ENCODE measurements at regions not wholly inside any gene's neighbourhood (a gene's known extent, or its start where the extent isn't known, plus 50 kb on each side); places are given as distances from the start of the nearest gene placed in this dataset.

DNA sequence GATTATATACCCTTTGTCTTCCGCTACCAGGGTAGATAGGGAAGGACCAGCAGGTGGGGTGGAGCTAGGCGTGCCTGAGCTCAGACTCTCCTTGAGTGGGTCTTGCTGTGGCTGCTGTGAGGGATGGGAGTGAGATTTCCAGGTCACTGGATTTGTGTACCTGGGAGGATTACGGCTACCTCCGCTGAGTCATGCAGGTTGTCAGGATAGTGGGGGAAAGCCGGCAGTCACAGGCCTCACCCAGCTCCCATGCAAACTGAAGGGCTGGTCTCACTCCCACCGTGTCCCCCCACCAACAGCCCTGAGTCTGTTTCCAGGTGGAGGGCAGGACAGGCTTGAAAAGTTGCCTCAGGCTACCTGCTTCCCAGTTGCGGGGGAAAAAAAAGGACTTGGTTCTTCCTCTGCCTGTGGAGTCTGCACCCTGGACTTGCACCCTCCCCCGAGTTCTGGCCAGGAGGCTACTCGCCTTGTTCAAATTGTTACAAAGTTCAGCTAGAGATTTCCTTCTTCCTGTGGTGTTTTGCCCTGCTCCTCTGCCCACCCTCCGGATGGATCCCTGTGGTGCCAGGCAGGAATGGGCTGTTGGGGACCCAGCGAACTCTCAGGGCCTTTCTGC lies 268.3 kb downstream of the VAPA start:
- H3K9me3 ChIP-seq (ENCODE audit: low read depth): no peaks in the 10 kb centered on the region
- H4K20me1 ChIP-seq (ENCODE audit: insufficient read depth, poor library complexity, severe bottlenecking): no peaks in the 10 kb centered on the region
- H3K4me2 ChIP-seq: peak overlapping the region; percentile 43
- peaks cover 8% of the 10 kb centered on the region for H3K4me1 ChIP-seq (ENCODE audit: insufficient read depth)
- peak; percentile 32 for DNase-seq (ENCODE audit: low spot score)
- H3K27ac ChIP-seq: peak overlapping the region; percentile 90
- TF ChIP-seq EZH2phosphoT487 (IDR thresholded peaks at IDR 0.05; ENCODE audit: low read depth, severe bottlenecking, unreplicated experiment): no peak
- no peak for TF ChIP-seq CTCF (IDR thresholded peaks at IDR 0.05; ENCODE audit: poor library complexity)
- TF ChIP-seq EZH2 (IDR thresholded peaks at IDR 0.05; ENCODE audit: borderline replicate concordance): no peak
- WGBS (ENCODE audit: low lambda C conversion rate, missing lambda C conversion rate): 71% methylated on average over 11 of the region's 11 CpGs
- H3K36me3 ChIP-seq (replicated peaks; ENCODE audit: insufficient read depth, low read depth): no peaks in the 10 kb centered on the region
- H2AFZ ChIP-seq: peak overlapping the region; percentile 73
- no peaks in the 10 kb centered on the region for H3K9me2 ChIP-seq (replicated peaks; ENCODE audit: insufficient read depth)
- no peaks in the 10 kb centered on the region for H3K27me3 ChIP-seq
- no peak overlapping the region for H3K4me3 ChIP-seq
- H3K79me2 ChIP-seq: no peaks in the 10 kb centered on the region

DNA sequence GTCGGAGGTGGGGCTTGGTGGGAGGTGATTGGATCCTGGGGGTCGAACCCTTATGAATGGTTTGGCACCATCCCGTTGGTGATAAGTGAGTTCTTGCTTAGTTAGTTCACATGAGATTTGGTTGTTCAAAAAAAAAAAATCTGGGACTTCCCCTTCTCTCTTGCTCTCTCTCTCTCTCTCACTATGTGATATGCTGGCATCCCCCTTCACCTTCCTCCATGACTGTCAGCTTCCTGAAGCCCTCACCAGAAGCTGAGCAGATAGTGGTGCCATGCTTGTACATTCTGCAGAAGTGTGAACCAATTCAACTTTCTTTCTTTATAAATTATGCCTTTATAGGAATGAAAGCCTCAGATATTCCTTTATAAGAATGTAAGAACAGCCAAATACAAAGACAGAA lies 269.7 kb upstream of the APCDD1 start:
- H2AFZ ChIP-seq: no peak overlapping the region

GRCh38 chr18:10188971-10189810 lies 265.2 kb upstream of the APCDD1 start:
- 81% methylated on average over 10 of the region's 10 CpGs for WGBS (ENCODE audit: low lambda C conversion rate, missing lambda C conversion rate)

More for the DNA sequence above, 269.7 kb upstream of the APCDD1 start:
- no peak overlapping the region for H3K27ac ChIP-seq
- no peaks in the 10 kb centered on the region for H3K79me2 ChIP-seq
- H4K20me1 ChIP-seq (ENCODE audit: insufficient read depth, poor library complexity, severe bottlenecking): no peaks in the 10 kb centered on the region
- TF ChIP-seq EZH2phosphoT487 (IDR thresholded peaks at IDR 0.05; ENCODE audit: low read depth, severe bottlenecking, unreplicated experiment): no peak
- no peak for TF ChIP-seq CTCF (IDR thresholded peaks at IDR 0.05; ENCODE audit: poor library complexity)
- TF ChIP-seq EZH2 (IDR thresholded peaks at IDR 0.05; ENCODE audit: borderline replicate concordance): no peak
- H3K9me3 ChIP-seq (ENCODE audit: low read depth): no peaks in the 10 kb centered on the region
- H3K36me3 ChIP-seq (replicated peaks; ENCODE audit: insufficient read depth, low read depth): no peaks in the 10 kb centered on the region
- H3K4me1 ChIP-seq (ENCODE audit: insufficient read depth): peaks cover 8% of the 10 kb centered on the region
- no peak overlapping the region for H3K4me3 ChIP-seq
- H3K9me2 ChIP-seq (replicated peaks; ENCODE audit: insufficient read depth): no peaks in the 10 kb centered on the region
- H3K4me2 ChIP-seq: no peak overlapping the region
- no peak for DNase-seq (ENCODE audit: low spot score)
- WGBS (ENCODE audit: low lambda C conversion rate, missing lambda C conversion rate): 98% methylated on average over 3 of the region's 3 CpGs
- no peaks in the 10 kb centered on the region for H3K27me3 ChIP-seq

More at GRCh38 chr18:10188971-10189810, 265.2 kb upstream of the APCDD1 start:
- Histone ChIP-seq H3K4me1 (ENCODE audit: insufficient read depth) (no peaks in the 10 kb centered on the region), H3K27me3 (no peaks in the 10 kb centered on the region), H3K4me2 (no peak overlapping the region), H3K4me3 (no peak overlapping the region), H3K9me2 (replicated peaks; ENCODE audit: insufficient read depth) (no peaks in the 10 kb centered on the region), H3K27ac (no peak overlapping the region), H4K20me1 (ENCODE audit: insufficient read depth, poor library complexity, severe bottlenecking) (no peaks in the 10 kb centered on the region), H3K9me3 (ENCODE audit: low read depth) (no peaks in the 10 kb centered on the region), H3K79me2 (no peaks in the 10 kb centered on the region), H2AFZ (no peak overlapping the region), H3K36me3 (replicated peaks; ENCODE audit: insufficient read depth, low read depth) (no peaks in the 10 kb centered on the region)
- TF ChIP-seq CTCF (IDR thresholded peaks at IDR 0.05; ENCODE audit: poor library complexity): no peak
- TF ChIP-seq EZH2phosphoT487 (IDR thresholded peaks at IDR 0.05; ENCODE audit: low read depth, severe bottlenecking, unreplicated experiment): no peak
- TF ChIP-seq EZH2 (IDR thresholded peaks at IDR 0.05; ENCODE audit: borderline replicate concordance): no peak
- DNase-seq (ENCODE audit: low spot score): no peak

Measured in hepatocyte (in vitro differentiated cells).